NCI-H1694 (cell line): ENCODE measurements at regions not wholly inside any gene's neighbourhood (a gene's known extent, or its start where the extent isn't known, plus 50 kb on each side); places are given as distances from the start of the nearest gene placed in this dataset.
"Not testable (repeated sequence)": the region's sequence is repeated elsewhere in the genome, so short reads cannot be mapped to it uniquely, and the experiment has no call there.

Experiments used
- DNase-seq: peaks from one replicate; lab custom pipeline; 2025; lab: John Stamatoyannopoulos, UW

DNA sequence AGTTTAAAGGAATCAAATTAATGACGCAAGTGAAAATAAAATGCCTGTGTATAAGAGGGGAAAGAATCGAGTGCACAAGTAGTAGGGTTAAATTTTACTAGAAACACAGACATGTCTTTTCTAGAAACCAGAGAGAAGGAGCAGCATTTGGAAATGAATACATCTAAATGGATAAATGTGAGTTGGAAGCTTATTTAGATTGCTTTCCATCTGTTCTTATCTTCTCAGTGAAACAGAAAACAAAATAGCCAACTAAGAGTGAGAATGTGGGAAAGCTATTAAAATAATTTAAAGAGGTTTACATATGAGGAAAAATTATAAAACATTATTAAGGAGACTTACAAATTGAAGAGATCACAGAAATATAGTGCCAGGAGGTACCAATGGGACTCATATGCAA, 1818.9 kb upstream of the FLRT2 start:
- no peak for DNase-seq

DNA sequence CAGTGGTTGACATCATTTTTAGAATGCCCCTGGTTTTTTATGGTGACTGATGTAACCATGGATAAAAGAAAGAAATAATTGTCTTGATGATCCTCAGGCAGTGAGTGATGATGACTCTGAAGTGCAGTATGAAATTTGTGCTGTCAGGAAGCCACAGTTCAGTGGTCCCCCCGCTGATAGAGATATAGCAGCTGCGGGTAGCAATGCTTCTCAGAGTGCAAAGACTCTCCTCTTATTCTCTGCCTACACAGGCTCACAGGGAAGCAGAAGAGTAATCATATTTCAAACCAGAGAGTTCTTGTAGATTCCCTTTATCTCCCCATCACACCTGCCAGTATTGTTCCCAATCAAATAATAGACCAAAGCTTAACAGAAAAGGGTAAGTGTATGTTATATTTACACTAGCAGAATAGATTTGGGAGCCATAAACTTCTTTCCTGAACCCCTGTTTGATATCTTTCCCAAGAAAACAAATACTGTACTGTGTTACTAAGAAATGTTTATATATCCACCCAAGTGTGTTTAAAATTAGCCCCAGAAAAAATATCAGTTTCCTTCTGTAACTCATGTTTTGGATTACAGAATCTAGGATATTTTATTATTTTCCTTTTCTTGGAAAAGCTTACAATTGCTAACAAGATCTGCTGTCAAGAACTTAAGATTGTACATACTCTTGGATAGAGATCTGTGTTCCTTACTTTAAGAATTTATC, 1817.4 kb upstream of the FLRT2 start:
- no peak for DNase-seq

DNA sequence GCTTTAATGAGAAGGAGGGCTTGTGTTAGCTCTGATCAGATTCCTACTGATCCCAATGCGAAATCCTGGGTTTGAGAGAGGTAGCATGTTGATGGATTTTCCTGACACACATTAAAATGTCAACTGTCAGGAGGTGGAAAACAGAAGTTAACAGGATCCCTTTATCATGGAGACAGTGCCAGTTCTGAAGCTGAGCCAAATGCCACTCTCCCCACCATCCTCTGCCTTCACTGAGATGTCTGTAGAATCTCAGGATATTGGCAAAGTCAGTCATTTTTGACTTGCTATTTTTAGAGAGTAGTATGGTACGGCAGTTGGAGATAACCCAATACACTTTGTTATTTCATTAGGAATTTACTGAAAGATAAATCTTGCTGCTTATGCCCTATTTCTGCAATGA, 1816.2 kb upstream of the FLRT2 start:
- DNase-seq = no peak

DNA sequence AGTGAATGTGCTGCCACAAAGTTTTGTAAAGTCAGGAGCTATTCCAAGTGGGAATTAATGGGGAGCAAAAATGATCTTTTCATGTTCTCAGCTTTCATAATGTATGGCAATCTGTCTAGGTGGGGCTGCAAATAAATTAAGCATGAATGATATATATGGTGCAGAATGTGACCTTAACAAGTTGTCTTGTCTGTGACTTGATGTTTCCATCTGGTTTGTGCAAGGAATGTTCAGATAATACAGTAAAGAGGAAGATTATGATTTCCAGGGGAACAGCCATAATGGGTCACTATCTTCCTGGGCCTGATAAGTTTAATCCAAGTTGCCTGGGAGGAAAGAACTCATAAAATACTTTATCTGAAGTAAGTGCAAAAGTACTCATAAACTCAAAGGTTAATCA, 1815.8 kb upstream of the FLRT2 start:
- no peak for DNase-seq

DNA sequence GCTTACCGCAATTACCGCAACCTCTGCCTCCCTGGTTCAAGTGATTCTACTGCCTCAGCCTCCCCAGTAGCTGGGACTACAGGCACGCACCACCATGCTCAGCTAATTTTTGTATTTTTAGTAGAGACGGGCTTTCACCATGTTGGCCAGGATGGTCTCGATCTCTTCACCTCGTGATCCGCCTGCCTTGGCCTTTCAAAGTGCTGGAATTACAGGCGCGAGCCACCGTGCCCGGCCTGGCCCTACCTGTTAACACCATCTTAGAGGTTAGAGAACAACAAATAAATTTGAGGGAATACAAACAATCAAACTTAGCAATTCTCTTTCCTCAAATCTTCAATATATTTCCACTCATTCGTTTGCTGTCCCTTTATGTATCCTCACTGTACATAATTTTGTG, 1810.5 kb upstream of the FLRT2 start:
- not testable (repeated sequence) for DNase-seq

DNA sequence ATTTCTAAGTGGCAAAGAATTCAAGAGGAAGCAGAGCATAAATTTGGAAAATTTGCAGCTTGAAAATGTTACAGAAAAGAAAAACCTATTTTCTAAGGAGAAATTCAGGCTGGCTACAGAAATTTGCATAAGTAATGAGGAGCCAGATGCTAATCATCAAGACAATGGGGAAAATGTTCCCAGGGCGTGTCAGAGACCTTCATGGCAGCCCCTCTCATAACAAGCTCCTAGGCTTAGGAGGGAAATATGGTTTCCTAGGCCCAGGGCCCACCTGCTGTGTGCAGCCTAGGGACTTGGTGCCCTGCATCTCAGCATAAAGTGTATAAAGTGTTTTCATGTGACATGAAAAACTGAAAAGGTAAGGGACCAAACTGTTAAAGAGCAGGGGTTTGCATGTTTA, 1796.3 kb upstream of the FLRT2 start:
- DNase-seq = no peak

DNA sequence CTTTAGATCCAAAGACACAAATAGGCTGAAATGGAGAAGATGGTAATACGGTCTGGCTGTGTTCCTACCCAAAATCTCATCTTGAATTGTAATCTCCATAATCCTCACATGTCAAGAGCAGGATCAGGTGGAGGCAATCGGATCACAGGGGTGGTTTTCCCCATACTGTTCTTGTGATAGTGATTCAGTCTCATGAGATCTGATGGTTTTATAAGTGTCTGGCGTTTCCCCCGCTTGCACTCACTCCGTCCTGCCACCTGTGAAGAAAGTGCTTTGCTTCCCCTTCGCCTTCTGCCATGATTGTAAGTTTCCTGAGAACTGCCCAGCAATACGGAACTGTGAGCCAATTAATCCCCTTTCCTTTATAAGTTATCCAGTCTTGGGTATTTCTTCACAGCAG, 1795.5 kb upstream of the FLRT2 start:
- no peak for DNase-seq

DNA sequence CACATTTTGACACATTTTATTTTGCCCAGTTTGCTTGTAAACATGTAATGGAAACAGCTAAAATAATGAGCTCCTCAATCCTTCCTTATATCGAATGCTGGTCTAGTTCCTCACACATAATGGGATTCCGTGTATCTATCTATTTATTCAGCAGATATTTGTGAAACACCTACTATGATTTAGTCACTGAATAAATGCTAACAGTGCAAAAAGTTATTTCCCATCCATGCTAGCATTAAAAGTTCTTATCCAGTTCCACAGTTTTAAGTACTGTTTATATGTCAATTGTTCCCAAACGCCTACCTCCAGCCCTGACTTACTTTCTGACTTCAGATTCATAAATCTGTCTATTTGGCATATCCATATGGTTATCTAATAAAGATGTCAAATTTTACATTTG, 1788.7 kb upstream of the FLRT2 start:
- no peak for DNase-seq

DNA sequence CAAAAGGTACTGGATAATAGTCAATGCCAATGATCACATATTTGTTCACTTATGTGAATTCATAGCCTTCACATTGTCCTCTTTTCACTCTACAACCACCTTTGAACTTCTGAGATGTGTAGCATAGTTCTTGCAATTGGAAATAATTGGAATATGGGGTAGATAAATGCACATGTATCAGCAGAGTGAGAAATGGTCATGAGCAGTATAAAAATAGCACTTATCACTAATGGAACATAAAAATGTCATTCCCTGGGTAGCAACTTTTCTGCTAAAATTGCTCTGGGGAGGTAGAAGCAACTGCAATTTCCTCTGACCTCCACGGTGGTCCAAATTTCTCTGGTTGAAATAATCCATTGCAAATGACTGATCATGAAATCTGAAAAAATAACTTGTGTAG, 1785.7 kb upstream of the FLRT2 start:
- no peak for DNase-seq

DNA sequence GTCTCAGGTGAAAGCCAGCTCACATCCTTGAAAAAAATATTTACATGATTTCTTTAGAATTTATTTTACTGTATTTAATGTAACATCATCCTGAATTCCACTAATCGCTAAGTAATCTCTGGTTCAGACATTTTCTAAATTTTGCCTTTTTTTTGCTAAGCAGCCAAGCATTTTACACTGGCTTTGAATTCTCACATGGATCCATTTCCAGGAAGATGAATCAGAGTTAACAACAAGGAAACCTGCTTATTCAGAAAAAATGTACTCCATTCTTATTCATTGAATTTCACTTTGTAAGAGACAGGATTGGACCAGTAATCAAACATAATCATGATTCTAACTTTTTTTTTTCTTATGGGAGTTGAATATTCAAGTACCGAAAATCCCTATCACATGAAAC, 1785.1 kb upstream of the FLRT2 start:
- DNase-seq = no peak

DNA sequence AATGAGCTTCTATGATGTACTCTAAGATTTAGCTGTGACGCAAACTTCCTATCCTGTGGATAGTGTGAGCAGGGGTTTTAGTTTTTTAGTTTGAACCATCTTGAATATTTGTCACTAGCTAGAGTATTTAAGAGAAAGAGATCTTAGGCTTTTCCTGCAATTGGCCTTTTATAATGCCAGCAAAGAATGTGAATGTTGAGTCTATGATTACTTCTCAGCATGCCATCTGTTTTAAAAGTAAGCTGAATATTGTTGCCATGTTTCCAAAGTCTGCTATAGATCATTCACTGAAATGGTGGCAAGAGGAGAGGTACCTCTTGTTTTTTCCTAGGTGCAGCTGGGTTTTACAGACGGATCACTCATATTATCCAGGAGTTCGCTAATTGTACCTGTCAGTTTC, 1783.6 kb upstream of the FLRT2 start:
- no peak for DNase-seq

DNA sequence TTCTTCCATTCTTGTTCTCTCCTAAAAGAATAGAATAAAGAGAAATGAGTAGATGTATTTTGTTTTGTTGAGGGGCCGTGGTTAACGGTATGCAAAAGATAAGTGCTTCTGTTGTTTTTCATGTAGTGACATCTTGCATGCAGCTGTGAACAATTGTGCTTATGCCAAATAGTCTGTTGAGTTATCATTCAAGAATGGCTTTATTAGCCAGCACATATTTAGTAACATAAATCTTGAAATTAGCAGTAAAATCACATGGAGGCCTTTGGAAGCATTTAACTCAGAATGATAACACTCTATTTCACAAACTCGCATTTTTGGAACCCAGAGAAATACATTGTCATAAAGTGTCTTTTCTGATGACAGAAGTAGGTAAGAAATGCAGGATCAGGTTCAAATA, 1772.0 kb upstream of the FLRT2 start:
- no peak for DNase-seq

DNA sequence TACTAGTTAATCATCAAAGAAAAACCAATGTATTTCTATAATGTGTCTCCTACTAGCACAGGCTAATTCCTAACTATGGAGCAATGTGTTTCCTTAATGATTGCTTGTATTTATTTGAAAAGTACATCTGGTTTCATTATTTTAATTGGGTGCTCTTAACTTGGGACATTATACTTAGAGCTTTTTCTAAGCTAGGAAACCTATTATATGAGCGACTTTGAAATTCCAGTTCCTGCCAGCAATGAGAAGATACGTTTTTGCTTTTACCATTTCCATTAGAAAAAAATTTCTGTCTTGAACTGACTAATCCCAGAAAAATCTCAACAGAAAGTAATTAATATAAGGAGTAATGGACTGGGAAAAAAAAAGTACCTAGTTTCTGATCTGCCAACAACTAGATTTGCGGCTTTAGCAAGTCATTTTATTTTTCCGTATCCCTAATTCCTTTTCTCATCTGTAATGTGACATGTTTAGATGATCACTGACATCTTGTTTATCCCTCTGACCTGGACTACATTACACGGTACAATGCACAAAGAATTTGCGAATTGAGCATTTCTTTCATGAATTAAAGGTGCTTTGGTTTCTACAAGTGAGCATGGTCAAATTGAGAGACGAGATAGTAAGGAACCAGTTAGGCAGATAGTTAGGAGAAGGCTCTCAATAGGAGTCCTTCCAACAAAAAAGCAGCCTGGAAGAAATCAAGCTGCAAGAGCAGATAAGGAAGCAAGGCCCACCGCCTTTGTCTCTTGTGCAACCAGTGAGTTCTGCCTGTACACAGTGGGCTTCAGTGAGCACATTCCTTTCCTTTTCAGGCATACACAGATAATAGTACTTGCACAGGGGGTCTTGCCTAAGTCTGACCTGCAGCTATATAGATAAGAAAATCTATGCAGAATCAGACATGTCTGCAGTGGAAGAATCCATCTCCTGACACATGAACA, 1765.0 kb upstream of the FLRT2 start:
- DNase-seq = no peak

DNA sequence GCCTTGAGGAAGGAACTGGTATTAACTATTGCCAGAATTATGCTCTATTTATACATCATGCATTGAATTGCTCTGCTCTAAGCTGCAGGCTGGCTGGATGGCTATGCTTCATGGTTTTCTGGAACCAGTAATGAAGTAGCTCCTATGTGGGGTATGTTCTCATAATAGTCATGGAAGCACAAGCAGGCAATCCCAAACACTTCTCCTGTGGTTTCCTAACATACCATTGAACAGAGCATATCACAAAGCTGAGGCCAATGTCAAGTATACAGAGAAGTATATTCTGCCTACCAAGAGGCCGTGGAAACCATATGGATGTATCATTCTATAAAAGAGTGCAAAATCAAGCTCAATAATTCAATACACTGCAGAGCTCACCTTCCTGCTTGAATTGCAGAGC, 1752.4 kb upstream of the FLRT2 start:
- no peak for DNase-seq

DNA sequence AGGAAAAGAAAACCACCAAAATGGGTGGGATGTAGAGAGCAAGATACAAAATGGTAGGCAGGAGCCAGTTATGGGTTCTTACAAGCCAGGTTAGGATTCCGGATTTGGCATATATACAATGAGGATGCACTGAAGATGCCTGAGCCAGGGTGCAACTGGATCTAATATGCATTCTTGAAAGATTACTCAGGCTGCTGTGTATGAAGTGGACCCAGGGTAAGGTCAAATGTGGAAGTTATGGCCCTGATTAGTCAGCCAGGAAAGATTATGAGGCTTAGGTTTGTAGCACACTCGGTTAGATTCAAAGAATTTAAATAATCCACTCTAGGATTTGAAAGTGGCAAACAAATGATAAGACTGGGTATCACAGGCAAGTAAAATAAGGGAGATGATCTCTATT, 1750.7 kb upstream of the FLRT2 start:
- no peak for DNase-seq

DNA sequence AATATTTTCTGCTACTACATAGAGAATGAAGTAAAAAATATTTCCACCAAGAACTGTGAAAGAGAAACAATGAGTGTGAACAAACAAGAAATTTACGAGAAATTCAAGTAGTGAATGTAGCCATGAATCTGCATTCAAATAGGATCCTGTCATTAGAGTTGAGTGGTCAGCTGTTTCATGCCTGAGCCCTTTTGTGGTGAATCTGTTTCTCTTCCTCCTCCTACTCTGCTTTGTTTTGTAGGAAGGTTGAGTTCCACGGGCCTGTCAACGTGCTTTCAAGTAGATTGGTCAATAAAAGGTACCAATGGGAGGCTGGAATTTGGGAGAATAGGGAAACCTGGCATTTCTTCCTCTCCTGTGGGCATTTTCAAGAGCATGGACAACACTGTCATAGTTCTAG, 1749.6 kb upstream of the FLRT2 start:
- DNase-seq = no peak

DNA sequence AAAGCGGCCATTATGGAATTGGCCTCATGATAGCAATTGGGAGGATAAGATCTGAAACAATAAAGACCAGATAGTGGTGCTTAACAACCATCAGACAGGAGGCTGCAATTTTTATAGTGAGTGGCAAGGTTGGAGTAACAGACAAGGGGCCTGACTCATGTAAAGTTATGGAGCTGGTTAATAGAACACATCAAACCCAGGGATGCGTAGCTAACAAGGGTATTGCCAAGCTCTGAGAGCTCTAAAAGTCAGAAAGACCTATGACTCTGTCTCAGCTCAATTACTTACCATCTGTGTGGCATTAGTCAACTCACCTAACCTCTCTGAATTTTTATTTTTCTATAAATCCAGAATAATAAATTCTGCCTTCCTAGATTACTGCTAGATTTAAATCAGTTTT, 1731.5 kb upstream of the FLRT2 start:
- no peak for DNase-seq

DNA sequence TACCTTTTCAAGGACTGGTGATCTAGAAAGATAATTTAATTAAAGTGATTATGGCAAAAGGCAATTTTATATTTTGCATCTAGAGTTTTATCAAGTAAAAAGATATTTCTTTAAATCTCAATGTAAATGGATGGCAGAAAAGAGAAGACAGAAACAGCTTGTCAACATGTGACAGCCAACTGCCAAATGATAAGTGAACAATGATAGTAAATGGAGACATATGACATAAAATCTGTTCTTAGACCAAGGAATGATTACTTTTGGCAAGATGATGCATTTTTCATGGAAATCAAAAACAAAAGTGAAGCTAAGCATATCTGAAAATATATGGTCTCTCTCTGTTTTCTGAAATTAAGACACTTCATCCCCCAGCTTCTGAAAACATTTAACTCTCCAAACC, 1730.7 kb upstream of the FLRT2 start:
- DNase-seq = no peak

DNA sequence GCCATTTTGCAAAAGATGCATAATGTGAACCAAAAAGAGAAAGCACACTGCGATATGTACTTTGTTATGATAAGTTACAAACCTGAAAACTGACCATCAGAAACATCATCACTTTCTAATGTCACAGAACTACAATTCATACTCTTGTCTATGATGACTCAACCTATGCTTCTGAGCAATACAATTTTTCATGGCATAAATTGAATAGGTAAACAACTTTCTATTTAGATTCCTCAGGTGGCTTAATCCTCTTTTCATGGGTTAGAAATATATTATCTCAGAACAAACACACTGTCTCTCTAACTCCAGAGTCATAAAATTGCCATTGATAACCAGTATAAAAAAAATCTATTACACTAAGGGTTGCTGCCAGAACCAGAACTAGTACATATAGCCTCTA, 1715.0 kb upstream of the FLRT2 start:
- no peak for DNase-seq

DNA sequence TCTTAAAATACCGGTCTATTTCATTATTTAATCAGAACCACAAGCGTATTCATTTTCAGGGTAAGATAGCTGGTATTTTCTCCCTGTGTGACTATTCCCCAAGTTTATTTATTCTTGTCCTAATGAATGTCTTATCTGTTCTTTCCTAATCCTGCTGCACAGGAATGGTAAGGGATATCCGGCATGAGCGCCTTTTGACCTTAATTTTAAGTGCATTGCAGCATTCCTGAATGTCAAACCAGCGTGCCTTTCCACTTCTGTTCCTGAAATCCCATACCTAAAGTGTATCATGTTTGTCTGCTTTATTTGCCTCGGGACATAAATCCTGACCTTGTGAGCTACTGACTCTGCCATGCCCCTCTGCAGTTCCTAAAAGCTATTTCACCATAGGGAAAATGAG, 1713.2 kb upstream of the FLRT2 start:
- DNase-seq = no peak

DNA sequence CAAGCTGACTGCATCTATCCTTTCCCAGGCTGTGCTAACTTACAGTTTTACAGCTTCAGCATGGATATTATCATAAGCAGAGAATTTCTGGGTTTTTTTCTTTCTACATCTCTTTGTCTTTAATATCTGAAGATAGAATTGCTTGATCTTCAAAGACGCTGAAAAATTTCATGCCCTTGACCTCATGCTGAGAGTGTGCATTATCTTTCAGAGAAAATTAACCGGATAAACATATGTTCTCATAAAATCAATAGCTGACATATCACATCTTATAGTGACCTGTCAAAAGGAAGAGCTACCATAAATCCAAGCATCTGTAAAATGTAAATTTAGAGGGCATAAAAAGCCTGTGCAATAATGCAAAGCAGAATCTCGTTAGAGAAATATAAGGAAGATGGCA, 1704.1 kb upstream of the FLRT2 start:
- no peak for DNase-seq

DNA sequence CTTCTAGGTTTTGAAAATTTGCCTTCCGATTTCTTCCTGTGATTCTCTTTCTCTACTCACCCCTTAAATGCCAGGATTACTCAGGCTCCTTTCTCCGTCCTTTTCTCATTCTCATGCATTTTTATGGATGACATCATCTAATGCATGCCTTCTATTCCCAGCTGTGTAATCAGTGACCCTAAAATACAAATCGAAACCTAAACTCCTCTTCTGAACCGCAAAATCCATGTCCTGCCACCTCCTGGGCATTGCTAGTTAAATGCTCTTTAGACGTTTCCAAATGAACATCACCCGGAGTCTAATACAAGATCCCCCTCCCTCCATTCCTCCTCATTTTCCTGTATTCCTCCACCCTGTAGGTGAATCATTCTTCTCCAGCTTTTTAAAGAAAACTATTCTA, 1703.1 kb upstream of the FLRT2 start:
- DNase-seq = no peak

DNA sequence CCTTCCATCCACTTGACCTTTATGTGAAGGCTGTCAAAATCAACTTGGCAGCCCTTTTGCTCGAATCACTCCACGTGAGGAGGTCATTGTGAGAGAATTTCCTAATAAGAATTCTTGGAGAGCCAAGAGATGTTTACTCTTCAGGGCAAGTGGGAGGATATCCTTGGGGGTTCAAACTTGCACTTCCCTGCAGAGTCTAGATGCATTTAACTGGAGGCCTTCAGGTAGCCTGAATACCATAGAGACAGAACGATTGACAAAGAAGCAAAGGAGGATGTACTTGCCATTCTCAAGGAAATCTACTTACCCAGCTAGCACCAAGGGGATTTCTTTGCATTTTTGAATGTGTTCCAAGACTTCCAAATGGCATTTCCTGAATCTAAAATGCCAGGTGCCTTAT, 1702.6 kb upstream of the FLRT2 start:
- no peak for DNase-seq

DNA sequence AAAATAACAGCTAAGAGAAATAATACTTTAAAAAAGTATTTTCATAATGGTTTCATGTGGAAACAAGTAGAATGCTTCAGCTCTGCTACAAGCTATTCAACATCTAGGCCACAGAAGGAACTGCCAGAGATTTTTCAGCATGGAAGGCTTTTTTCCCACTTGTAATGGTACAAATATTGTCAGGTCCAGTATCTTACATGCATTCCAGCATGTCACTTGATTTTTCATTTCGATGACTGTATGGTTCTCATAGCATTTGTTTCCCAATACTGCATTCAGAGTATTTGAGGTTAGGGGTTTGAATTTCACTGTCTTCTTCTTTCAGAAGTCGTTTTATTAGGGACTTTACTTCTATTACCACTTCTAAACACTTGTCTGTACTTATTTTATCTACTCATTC, 1701.5 kb upstream of the FLRT2 start:
- no peak for DNase-seq
